IPS DF 6.9 (cell line): ENCODE measurements at regions not wholly inside any gene's neighbourhood (a gene's known extent, or its start where the extent isn't known, plus 50 kb on each side); places are given as distances from the start of the nearest gene placed in this dataset.
"Not testable (repeated sequence)": the region's sequence is repeated elsewhere in the genome, so short reads cannot be mapped to it uniquely, and the experiment has no call there.

Experiments used
- DNase-seq: peaks from one replicate; pipeline ENCODE4 v3.0.0-alpha.2; 2013; ENCODE audit warnings: low read depth, low spot score
- H3K27ac ChIP-seq: one replicate; pipeline ENCODE4 v1.5.1; 2013; ENCODE audit warnings: low read length, control low read depth
- H3K27me3 ChIP-seq: 2 replicates; pipeline ENCODE4 v1.6.1; 2013; ENCODE audit warnings: mild to moderate bottlenecking, low read length; ENCODE audit not compliant: control insufficient read depth, insufficient read depth
- H3K36me3 ChIP-seq: 2 replicates; pipeline ENCODE4 v1.6.1; 2013; ENCODE audit warnings: low read length; ENCODE audit not compliant: control insufficient read depth, insufficient read depth
- H3K4me1 ChIP-seq: 2 replicates; pipeline ENCODE4 v1.6.1; 2013; ENCODE audit warnings: low read length; ENCODE audit not compliant: control insufficient read depth, insufficient read depth
- H3K4me3 ChIP-seq: 2 replicates; pipeline ENCODE4 v1.5.1; 2013; ENCODE audit warnings: mild to moderate bottlenecking, low read length
- H3K9me3 ChIP-seq: 2 replicates; pipeline ENCODE4 v1.6.1; 2013; ENCODE audit warnings: low read length, inconsistent platforms; ENCODE audit not compliant: control insufficient read depth, insufficient read depth
- WGBS: extraction: QIAGEN DNeasy Blood & Tissue Kit; methylation state at CpG from one replicate; pipeline ENCODE4 v1.1.7; 2013; ENCODE audit warnings: mixed read lengths, missing lambda C conversion rate; ENCODE audit not compliant: insufficient read length, insufficient coverage; 5-methylcytosine and 5-hydroxymethylcytosine counted together

DNA sequence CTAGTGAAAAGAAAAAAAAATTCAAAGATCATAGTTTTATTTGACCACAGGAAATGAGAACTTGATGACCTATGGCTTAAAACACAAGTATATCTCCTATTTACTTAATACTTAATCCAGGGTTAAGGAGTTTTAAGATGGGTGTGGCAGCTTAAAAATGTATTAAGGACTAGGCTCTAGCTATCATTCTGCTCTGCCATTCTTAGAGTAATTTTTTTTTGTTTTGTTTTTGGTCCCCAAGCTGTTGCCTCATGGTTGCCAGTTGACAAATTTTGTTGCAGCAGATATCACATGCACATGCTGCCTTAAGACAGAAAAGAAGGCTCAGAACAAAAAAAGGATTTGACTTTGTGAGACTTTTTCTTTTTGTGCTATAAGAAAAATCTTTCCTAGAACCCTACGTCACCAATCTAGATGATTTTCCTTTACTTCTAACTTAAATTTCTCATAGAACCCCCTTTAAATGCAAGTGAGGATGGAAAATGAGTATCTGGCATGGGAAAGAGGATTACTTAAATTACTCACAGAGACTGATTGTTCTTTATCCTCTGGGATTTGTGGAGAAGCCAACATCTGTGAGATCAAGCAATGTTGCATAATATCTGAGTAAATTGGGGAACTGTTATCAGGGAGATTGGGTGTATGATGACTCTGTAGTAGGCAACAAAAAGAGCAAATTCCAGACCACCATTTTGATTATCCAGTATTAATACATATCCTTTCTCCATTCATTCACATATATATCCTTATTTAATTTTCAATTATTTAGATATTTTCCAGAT lies 364.7 kb upstream of the CD180 start:
- WGBS: no CpG with 5 or more reads among the region's 1 CpG
- Histone ChIP-seq H3K36me3 (no peaks in the 10 kb centered on the region), H3K27ac (no peak overlapping the region), H3K9me3 (no peaks in the 10 kb centered on the region), H3K4me3 (no peak overlapping the region), H3K27me3 (no peaks in the 10 kb centered on the region), H3K4me1 (no peaks in the 10 kb centered on the region)
- no peak for DNase-seq

DNA sequence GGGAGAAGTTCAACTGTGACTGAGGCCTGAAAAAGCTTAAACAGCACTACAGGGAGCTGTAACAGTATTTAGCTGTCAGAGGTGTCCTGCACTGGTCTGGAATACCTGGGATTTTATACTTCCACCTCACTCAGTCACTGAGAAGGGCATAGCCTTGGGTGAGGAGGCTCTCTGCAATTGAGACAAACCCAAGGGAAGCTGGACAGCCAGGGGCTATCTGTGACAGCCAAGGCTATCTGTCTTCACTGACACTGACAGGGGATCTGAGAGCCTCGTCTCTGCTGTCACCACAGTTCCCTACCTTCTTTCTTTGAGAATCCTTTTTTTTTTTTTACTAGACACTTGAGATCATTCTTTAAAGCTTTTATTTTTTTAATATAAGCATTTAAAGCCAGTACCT lies 356.2 kb upstream of the CD180 start:
- no peaks in the 10 kb centered on the region for H3K4me1 ChIP-seq
- no peak overlapping the region for H3K4me3 ChIP-seq
- WGBS: no CpG with 5 or more reads among the region's 1 CpG
- no peak overlapping the region for H3K27ac ChIP-seq
- no peaks in the 10 kb centered on the region for H3K9me3 ChIP-seq
- no peaks in the 10 kb centered on the region for H3K27me3 ChIP-seq
- no peak for DNase-seq
- no peaks in the 10 kb centered on the region for H3K36me3 ChIP-seq

DNA sequence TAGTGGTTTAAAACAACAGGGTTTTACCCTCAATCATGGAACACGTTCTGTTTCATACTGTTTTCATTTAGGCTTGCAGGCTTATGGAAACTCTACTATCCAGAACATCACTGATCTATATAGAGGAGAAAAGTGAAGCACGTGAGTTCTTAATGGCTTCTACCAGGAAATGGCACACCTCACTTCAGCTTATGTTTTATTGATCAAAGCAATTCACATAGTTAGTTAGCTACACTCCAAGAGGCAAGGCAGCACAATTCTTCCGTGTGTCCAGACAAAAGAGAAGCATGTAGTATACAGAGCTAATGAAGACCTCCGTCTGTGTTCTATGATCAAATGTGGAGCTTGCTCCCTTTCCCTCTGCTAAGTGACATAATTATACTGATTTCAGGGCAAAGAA lies 353.3 kb upstream of the CD180 start:
- H3K4me3 ChIP-seq: no peak overlapping the region
- H3K27ac ChIP-seq: no peak overlapping the region
- no peaks in the 10 kb centered on the region for H3K4me1 ChIP-seq
- no peak for DNase-seq
- H3K9me3 ChIP-seq: no peaks in the 10 kb centered on the region
- no CpG with 5 or more reads among the region's 4 CpGs for WGBS
- H3K27me3 ChIP-seq: no peaks in the 10 kb centered on the region
- no peaks in the 10 kb centered on the region for H3K36me3 ChIP-seq

DNA sequence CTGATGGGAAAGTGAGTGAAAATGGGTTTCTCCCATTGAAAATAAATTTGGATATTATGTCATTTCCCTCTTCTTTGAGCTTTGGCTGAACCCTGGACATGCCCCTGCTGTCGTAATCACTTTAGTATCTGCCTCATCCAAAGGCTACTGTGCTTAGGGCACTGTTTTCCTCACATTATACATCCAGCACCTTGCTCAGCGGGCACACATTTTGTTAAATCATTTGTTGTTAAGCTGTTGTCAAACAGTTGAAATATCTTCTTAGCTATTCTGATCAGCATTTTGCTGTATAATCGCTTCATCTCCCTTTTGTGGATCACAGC lies 352.7 kb upstream of the CD180 start:
- no peak for DNase-seq
- Histone ChIP-seq H3K27ac (no peak overlapping the region), H3K27me3 (no peaks in the 10 kb centered on the region), H3K36me3 (no peaks in the 10 kb centered on the region), H3K9me3 (no peaks in the 10 kb centered on the region), H3K4me1 (no peaks in the 10 kb centered on the region), H3K4me3 (no peak overlapping the region)
- WGBS: no CpG with 5 or more reads among the region's 3 CpGs

DNA sequence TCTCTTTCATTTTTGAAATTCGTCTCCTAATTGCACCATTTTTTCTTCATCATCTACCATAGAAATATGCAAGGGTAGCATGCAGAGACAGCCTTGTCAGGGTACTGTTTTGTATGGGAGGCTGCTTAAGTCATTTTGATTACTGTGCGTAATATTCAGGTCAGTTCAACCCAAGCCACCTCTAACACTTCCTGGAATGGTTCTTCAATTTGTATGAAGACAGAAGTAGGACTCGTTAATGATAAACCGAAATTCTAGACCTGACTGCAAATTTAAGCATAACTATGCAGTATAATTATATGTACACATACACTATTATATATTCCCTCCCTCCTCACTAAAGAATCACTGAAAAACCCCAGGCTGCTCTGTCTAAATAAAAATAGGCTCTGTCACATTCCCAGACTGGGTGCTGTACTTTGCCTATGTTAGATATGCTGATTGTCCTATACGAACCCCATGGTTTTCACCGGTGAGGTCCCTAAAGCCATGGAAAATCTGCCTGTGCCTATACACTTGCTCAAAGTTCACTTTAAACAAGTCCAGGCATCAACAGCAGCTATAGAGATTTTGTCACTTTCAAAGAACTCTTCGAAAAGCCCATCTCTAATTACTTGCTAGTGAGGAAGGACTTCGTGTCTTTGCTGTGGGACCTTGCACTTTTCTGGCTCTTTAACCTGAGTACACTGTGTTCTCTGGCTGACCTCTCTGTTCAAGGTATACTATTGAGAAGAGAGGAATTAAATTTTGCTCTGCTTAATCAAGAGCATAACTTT lies 352.1 kb upstream of the CD180 start:
- no peaks in the 10 kb centered on the region for H3K9me3 ChIP-seq
- WGBS: no CpG with 5 or more reads among the region's 8 CpGs
- H3K36me3 ChIP-seq: no peaks in the 10 kb centered on the region
- DNase-seq: no peak
- H3K4me1 ChIP-seq: no peaks in the 10 kb centered on the region
- H3K27ac ChIP-seq: no peak overlapping the region
- H3K27me3 ChIP-seq: no peaks in the 10 kb centered on the region
- H3K4me3 ChIP-seq: no peak overlapping the region

DNA sequence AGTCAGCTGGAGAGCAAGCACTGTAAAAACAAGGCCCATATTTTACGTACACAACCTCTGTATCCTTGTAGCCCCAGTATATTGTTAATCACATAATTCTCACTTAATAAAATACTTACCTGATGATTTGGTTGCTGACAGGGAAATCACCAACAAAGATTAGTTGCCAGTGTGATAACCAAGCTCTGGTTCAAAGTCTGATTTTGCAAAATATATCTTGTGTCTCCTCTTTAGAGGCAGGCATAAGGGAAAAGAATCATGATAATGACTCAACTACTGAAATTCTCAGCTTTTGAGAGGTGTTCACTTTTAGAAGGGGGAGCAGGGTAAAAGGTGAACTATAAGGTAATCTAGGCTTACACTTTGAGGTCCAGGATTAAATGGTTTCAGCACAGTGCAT lies 351.1 kb upstream of the CD180 start:
- Histone ChIP-seq H3K4me3 (no peak overlapping the region), H3K9me3 (no peaks in the 10 kb centered on the region), H3K36me3 (no peaks in the 10 kb centered on the region), H3K4me1 (no peaks in the 10 kb centered on the region), H3K27ac (no peak overlapping the region), H3K27me3 (no peaks in the 10 kb centered on the region)
- WGBS: no CpG with 5 or more reads among the region's 1 CpG
- no peak for DNase-seq

DNA sequence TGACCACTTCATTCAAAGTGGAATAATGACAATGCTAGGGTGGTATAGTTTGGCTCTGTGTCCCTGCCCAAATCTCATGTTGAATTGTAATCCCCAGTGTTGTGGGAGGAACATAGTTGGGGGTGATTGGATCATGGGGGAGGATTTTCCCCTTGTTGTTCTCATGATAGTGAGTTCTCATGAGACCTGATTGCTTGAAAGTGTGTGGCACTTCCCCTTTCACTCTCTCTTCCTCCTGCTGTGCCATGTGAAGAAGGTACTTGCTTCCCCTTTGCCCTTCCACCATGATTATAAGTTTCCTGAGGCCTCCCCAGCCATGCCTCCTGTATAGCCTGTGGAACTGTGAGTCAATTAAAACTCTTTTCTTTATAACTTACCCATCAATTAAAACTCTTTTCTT lies 348.3 kb upstream of the CD180 start:
- not testable (repeated sequence) for H3K36me3 ChIP-seq

DNA sequence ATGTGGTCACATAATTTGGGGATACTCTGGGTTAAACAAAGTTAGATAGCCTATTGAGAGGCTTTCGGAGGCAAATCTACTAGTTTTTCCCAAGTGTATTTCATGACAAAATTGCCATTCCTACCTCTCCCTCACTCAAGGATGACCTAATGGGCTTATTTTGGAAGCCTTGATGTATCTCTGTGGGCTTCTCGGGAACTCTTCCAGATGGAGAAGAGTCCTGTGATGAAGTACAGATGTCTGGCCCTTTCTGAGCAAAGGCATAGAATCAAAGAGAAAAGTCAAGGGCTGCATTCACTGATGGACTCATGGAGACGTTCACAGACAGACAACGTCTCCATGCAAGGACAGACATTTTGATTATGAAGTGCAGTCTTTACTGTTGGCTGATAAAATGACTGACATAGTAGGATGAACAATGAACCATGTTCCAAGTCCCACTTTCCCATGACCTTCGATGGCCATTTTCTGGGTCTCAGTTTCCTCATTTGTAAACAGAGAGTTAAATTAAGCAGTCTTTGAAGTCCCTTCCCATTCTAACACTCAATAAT lies 347.2 kb upstream of the CD180 start:
- H3K27ac ChIP-seq: no peak overlapping the region
- DNase-seq: no peak
- H3K36me3 ChIP-seq: no peaks in the 10 kb centered on the region
- no peak overlapping the region for H3K4me3 ChIP-seq
- WGBS: no CpG with 5 or more reads among the region's 5 CpGs
- no peaks in the 10 kb centered on the region for H3K27me3 ChIP-seq
- H3K4me1 ChIP-seq: no peaks in the 10 kb centered on the region
- H3K9me3 ChIP-seq: no peaks in the 10 kb centered on the region

More for the DNA sequence above, 348.3 kb upstream of the CD180 start:
- H3K9me3 ChIP-seq, H3K27ac ChIP-seq, H3K27me3 ChIP-seq, DNase-seq, H3K4me1 ChIP-seq, H3K4me3 ChIP-seq: not testable (repeated sequence)

DNA sequence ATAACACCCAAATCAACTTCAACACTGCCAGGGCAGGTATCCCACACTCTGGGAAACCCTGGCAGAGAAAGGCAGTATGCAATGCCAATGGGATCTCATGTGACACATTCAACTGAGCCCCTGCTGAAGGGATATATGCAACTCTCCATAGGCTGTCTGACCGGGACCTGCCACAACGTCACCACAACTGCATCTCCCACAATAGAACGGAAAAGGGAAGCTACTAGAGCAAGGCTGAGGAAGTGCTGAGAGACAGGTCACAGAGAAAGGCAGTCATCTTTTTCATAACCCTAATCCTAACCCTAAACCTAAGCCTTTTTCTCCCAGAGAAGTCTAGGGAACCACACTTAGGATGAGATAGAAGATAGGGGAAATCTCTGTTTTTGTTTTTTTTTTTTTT lies 345.9 kb upstream of the CD180 start:
- no peaks in the 10 kb centered on the region for H3K27me3 ChIP-seq
- no CpG with 5 or more reads among the region's 3 CpGs for WGBS
- no peaks in the 10 kb centered on the region for H3K9me3 ChIP-seq
- no peak overlapping the region for H3K27ac ChIP-seq
- H3K4me3 ChIP-seq: no peak overlapping the region
- no peaks in the 10 kb centered on the region for H3K36me3 ChIP-seq
- DNase-seq: no peak
- H3K4me1 ChIP-seq: no peaks in the 10 kb centered on the region

DNA sequence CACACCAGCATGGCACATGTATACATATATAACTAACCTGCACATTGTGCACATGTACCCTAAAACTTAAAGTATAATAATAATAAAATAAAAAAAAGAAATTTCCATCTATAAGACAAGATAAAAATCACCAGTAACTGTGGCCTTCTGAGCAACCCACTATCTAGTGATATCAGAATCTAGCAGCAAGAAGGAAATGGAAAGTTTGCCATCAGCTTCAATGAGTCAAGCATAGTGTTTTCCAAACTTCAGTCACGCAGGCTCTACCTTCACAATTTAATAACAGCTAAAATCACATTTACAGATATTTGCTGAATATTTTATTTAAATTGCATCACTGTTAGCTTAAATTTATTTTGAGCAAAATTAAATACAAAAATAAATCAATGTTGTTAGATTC lies 345.3 kb upstream of the CD180 start:
- Histone ChIP-seq H3K4me3 (no peak overlapping the region), H3K36me3 (no peaks in the 10 kb centered on the region), H3K27ac (no peak overlapping the region), H3K4me1 (no peaks in the 10 kb centered on the region), H3K27me3 (no peaks in the 10 kb centered on the region), H3K9me3 (no peaks in the 10 kb centered on the region)
- no peak for DNase-seq
- WGBS: no CpG with 5 or more reads among the region's 1 CpG
